Fibroblast of the conjunctiva (primary cell): ENCODE measurements at regions not wholly inside any gene's neighbourhood (a gene's known extent, or its start where the extent isn't known, plus 50 kb on each side); places are given as distances from the start of the nearest gene placed in this dataset.

Experiments
- DNase-seq: peaks from one replicate; pipeline ENCODE4 v3.0.0-alpha.2; 2010; ENCODE audit warnings: low read depth

GRCh38 chr13:44255771-44256364, 117.8 kb upstream of the SERP2 start:
- DNase-seq = no peak

GRCh38 chr13:44257796-44258195, 115.8 kb upstream of the SERP2 start:
- DNase-seq = no peak

- no peak for DNase-seq
These were observed 114.3 kb upstream of the SERP2 start for GRCh38 chr13:44259045-44260027.

- DNase-seq = no peak
These were observed 113.3 kb upstream of the SERP2 start for GRCh38 chr13:44260336-44260735.

- DNase-seq = no peak
These were observed 109.6 kb upstream of the SERP2 start for GRCh38 chr13:44263751-44264620.

- no peak for DNase-seq
These were observed 107.3 kb upstream of the SERP2 start for GRCh38 chr13:44266305-44266704.

- no peak for DNase-seq
These were observed 106.9 kb upstream of the SERP2 start for GRCh38 chr13:44266772-44267171.

- DNase-seq = no peak
These were observed 106.4 kb upstream of the SERP2 start for GRCh38 chr13:44267203-44267602.

GRCh38 chr13:44267980-44268379, 105.6 kb upstream of the SERP2 start:
- DNase-seq = peak; percentile 61

GRCh38 chr13:44268980-44269379, 104.6 kb upstream of the SERP2 start:
- DNase-seq = no peak

- no peak for DNase-seq
These were observed 103.5 kb upstream of the SERP2 start for GRCh38 chr13:44270150-44270549.

GRCh38 chr13:44271031-44271455, 102.6 kb upstream of the SERP2 start:
- DNase-seq = no peak

GRCh38 chr13:44271473-44271872, 102.2 kb upstream of the SERP2 start:
- DNase-seq = no peak

GRCh38 chr13:44271915-44272341, 101.7 kb upstream of the SERP2 start:
- DNase-seq = no peak

GRCh38 chr13:44272692-44273091, 100.9 kb upstream of the SERP2 start:
- DNase-seq = no peak

GRCh38 chr13:44273216-44273615, 100.4 kb upstream of the SERP2 start:
- DNase-seq = no peak

- DNase-seq = peak; percentile 32
These were observed 99.4 kb upstream of the SERP2 start for GRCh38 chr13:44273991-44274770.

GRCh38 chr13:44274771-44275205, 98.8 kb upstream of the SERP2 start:
- DNase-seq = no peak

GRCh38 chr13:44275381-44275780, 98.2 kb upstream of the SERP2 start:
- DNase-seq = no peak

GRCh38 chr13:44276061-44276460, 97.6 kb upstream of the SERP2 start:
- no peak for DNase-seq

- no peak for DNase-seq
These were observed 96.2 kb upstream of the SERP2 start for GRCh38 chr13:44277459-44277858.
